Tibial nerve (tissue), 4 donors: ENCODE measurements at regions not wholly inside any gene's neighbourhood (a gene's known extent, or its start where the extent isn't known, plus 50 kb on each side); places are given as distances from the start of the nearest gene placed in this dataset.

Experiments
- DNase-seq, 2 donors: peaks; one replicate each; pipeline ENCODE4 v3.0.0-alpha.2; 2019; ENCODE audit warnings: low spot score in 2 of 2
- H3K27ac ChIP-seq, 4 donors: fragments of 200-600 bp; sonication (generic) in 3 of 4; one replicate each; pipeline ENCODE4 v1.5.1; 2017 to 2019; ENCODE audit warnings: mild to moderate bottlenecking in 1 of 4
- H3K27me3 ChIP-seq, 2 donors: fragments of 200-600 bp; sonication (generic) in 1 of 2; one replicate each; pipeline versions ENCODE4 v1.5.1 to v1.6.0; 2017 to 2019
- H3K36me3 ChIP-seq, 3 donors: fragments of 200-600 bp; sonication (generic); one replicate each; pipeline ENCODE4 v1.5.1; 2018 to 2019
- H3K4me1 ChIP-seq, 4 donors: fragments of 200-600 bp; sonication (generic) in 3 of 4; one replicate each; pipeline ENCODE4 v1.5.1; 2017 to 2019
- H3K4me3 ChIP-seq, 4 donors: fragments of 200-600 bp; sonication (generic) in 3 of 4; one replicate each; pipeline ENCODE4 v1.5.1; 2017 to 2019; ENCODE audit warnings: mild to moderate bottlenecking in 1 of 4, moderate library complexity in 1 of 4
- H3K9me3 ChIP-seq, 4 donors: fragments of 200-600 bp; sonication (generic) in 3 of 4; one replicate each; pipeline ENCODE4 v1.5.1; 2017 to 2019
- CTCF ChIP-seq, 5 experiments: fragments of 200-600 bp in 3 of 5; fragments of 450-650 bp in 2 of 5; sonication (generic) in 3 of 5; IDR thresholded peaks; one replicate each; pipeline ENCODE4 v1.5.1; 2016 to 2019; ENCODE audit warnings: antibody characterized with exemption in 5 of 5, mild to moderate bottlenecking in 3 of 5, moderate library complexity in 2 of 5
- EP300 ChIP-seq, 2 donors: sonication (generic); formaldehyde crosslinking; IDR thresholded peaks; one replicate each; pipeline ENCODE4 v1.6.1; 2017; ENCODE audit warnings: antibody characterized with exemption in 2 of 2, mild to moderate bottlenecking in 1 of 2
- POLR2A ChIP-seq, 2 donors: fragments of 450-650 bp; IDR thresholded peaks; one replicate each; pipeline ENCODE4 v1.6.1; 2017; ENCODE audit warnings: antibody characterized with exemption in 2 of 2, mild to moderate bottlenecking in 2 of 2, moderate library complexity in 2 of 2
- WGBS, 2 donors: methylation state at CpG; one replicate each; pipeline ENCODE4 v1.1.5; 2018; 5-methylcytosine and 5-hydroxymethylcytosine counted together

DNA sequence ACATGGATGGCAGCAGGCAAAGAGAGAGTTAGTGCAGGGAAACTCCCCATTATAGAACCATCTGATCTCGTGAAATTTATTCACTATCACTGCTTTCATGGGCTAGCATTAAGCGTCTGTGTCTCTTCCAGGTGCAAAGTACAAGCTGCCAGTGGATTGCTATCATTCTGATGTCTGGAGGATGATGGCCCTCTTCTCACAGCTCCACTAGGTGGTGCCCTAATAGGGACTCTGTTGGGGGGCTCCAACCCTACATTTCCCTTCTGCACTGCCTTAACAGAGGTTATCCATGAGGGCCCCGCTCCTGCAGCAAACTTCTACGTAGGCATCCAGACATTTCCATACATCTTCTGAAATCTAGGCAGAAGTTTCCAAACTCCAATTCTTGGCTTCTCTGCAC, 347.8 kb upstream of the HS3ST5 start:
- DNase-seq, result no peak
- Histone ChIP-seq H3K4me3 (no peak overlapping the region), H3K9me3 (no peaks in the 10 kb centered on the region), H3K27me3 (no peaks in the 10 kb centered on the region), H3K4me1 (no peaks in the 10 kb centered on the region), H3K27ac (no peak overlapping the region), H3K36me3 (no peaks in the 10 kb centered on the region)
- TF ChIP-seq CTCF (IDR thresholded peaks at IDR 0.05) (no peak), POLR2A (IDR thresholded peaks at IDR 0.05) (no peak), EP300 (IDR thresholded peaks at IDR 0.05) (no peak)
- WGBS, 2 donors, result 96% methylated on average over 4 of the region's 4 CpGs

- TF ChIP-seq POLR2A (IDR thresholded peaks at IDR 0.05) (no peak), CTCF (IDR thresholded peaks at IDR 0.05) (no peak), EP300 (IDR thresholded peaks at IDR 0.05) (no peak)
- H3K27me3 ChIP-seq, result no peaks in the 10 kb centered on the region
- DNase-seq, result no peak
- H3K36me3 ChIP-seq, result no peaks in the 10 kb centered on the region
- H3K27ac ChIP-seq, result no peak overlapping the region
- H3K4me1 ChIP-seq, result no peaks in the 10 kb centered on the region
- WGBS, 2 donors, result 94 to 97% methylated on average over 2 of the region's 2 CpGs
- H3K4me3 ChIP-seq, result no peak overlapping the region
- peaks cover 0 to 21% (median 0%) of the 10 kb centered on the region in 4 donors for H3K9me3 ChIP-seq
These were observed 316.7 kb upstream of the HS3ST5 start for GRCh38 chr6:114659513-114659912.

GRCh38 chr6:114651611-114652010, 308.8 kb upstream of the HS3ST5 start:
- Histone ChIP-seq H3K36me3 (no peaks in the 10 kb centered on the region), H3K9me3 (no peaks in the 10 kb centered on the region), H3K27ac (no peak overlapping the region), H3K4me1 (no peaks in the 10 kb centered on the region), H3K4me3 (no peak overlapping the region), H3K27me3 (no peaks in the 10 kb centered on the region)
- TF ChIP-seq EP300 (IDR thresholded peaks at IDR 0.05) (no peak), CTCF (IDR thresholded peaks at IDR 0.05) (no peak), POLR2A (IDR thresholded peaks at IDR 0.05) (no peak)
- 29 to 30% methylated on average over 2 of the region's 2 CpGs for WGBS, 2 donors
- no peak for DNase-seq

- Histone ChIP-seq H3K27me3 (no peaks in the 10 kb centered on the region), H3K27ac (no peak overlapping the region), H3K36me3 (no peaks in the 10 kb centered on the region), H3K4me1 (no peaks in the 10 kb centered on the region), H3K9me3 (no peaks in the 10 kb centered on the region), H3K4me3 (no peak overlapping the region)
- DNase-seq, result no peak
- no peak for TF ChIP-seq EP300 (IDR thresholded peaks at IDR 0.05)
- TF ChIP-seq POLR2A (IDR thresholded peaks at IDR 0.05), result no peak
- no peak for TF ChIP-seq CTCF (IDR thresholded peaks at IDR 0.05)
- 79 to 85% methylated on average over 2 of the region's 2 CpGs for WGBS, 2 donors
These were observed 308.1 kb upstream of the HS3ST5 start for GRCh38 chr6:114650891-114651290.

GRCh38 chr6:114649298-114649697, 306.5 kb upstream of the HS3ST5 start:
- Histone ChIP-seq H3K36me3 (no peaks in the 10 kb centered on the region), H3K27ac (no peak overlapping the region), H3K4me3 (no peak overlapping the region), H3K9me3 (no peaks in the 10 kb centered on the region), H3K4me1 (no peaks in the 10 kb centered on the region), H3K27me3 (no peaks in the 10 kb centered on the region)
- DNase-seq, result no peak
- TF ChIP-seq CTCF (IDR thresholded peaks at IDR 0.05) (no peak), EP300 (IDR thresholded peaks at IDR 0.05) (no peak), POLR2A (IDR thresholded peaks at IDR 0.05) (no peak)
- WGBS, 2 donors, result 75 to 88% methylated on average over 2 of the region's 2 CpGs
